ENCODE measurements at regions not wholly inside any gene's neighbourhood (a gene's known extent, or its start where the extent isn't known, plus 50 kb on each side); places are given as distances from the start of the nearest gene placed in this dataset.
A peak's percentile ranks its signal among the peaks of the same experiment; 100 is the strongest.

DNA sequence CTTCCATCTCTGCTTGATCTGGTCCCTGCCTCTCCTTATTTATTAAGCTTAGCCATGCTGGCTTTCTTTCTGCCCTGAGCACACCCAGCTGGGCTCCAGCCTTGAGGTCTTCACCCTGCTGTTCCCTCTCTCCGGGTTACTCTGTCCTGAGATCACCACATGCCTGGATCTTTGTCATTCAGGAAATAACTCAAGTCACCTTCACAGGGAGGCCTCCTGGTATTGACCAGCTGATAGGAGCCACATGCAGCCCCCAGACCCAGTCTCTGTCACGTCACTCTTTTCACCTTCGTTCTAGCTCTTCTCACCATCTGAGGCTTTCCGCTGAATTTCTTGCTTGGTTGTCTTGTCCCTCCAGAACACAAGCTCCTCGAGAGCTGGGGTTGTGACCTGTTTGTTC lies 114.4 kb downstream of the TSN start:
- H3K27me3 ChIP-seq (ENCODE audit: control insufficient read depth in 3 of 3, insufficient read depth in 3 of 3, low read depth in 1 of 3, low read length in 3 of 3): peaks cover 0 to 4% (median 0%) of the 10 kb centered on the region in 3 experiments
- no peak overlapping the region for H2AK5ac ChIP-seq (ENCODE audit: low read depth, low read length)
- no peak overlapping the region for H4K91ac ChIP-seq (ENCODE audit: low read depth, low read length, poor library complexity)
- no peak for DNase-seq (ENCODE audit: low spot score)
- H3K79me1 ChIP-seq (ENCODE audit: low read depth, low read length): no peaks in the 10 kb centered on the region
- H2BK120ac ChIP-seq (ENCODE audit: low read depth, low read length): no peak overlapping the region
- no CpG with 5 or more reads among the region's 5 CpGs for WGBS, 2 donors (ENCODE audit: extremely low coverage in 2 of 2, insufficient read length in 2 of 2, insufficient replicate concordance in 1 of 2)
- H3K14ac ChIP-seq (ENCODE audit: low read length): no peak overlapping the region
- peaks cover 8 to 18% of the 10 kb centered on the region in 2 donors for H3K4me1 ChIP-seq (ENCODE audit: control insufficient read depth in 2 of 2, insufficient read depth in 1 of 2, low read depth in 1 of 2, low read length in 2 of 2)
- no peak overlapping the region for H3K27ac ChIP-seq (replicated peaks; ENCODE audit: low read length)
- no peak overlapping the region for H2BK12ac ChIP-seq (ENCODE audit: low read length)
- no peak overlapping the region for H3K4me2 ChIP-seq (ENCODE audit: insufficient read depth, low read length, poor library complexity, severe bottlenecking)
- no peak overlapping the region for H3K4me3 ChIP-seq (ENCODE audit: low read length in 2 of 2)
- no peak overlapping the region for H2BK5ac ChIP-seq (ENCODE audit: low read length)
- no peak overlapping the region for H2AFZ ChIP-seq (ENCODE audit: low read length)
- no peak overlapping the region for H2BK15ac ChIP-seq (ENCODE audit: low read length)
- no peaks in the 10 kb centered on the region for H3K36me3 ChIP-seq (replicated peaks in 1 of 2; ENCODE audit: control insufficient read depth in 2 of 2, insufficient read depth in 2 of 2, low read length in 2 of 2)
- no peak overlapping the region for H3K18ac ChIP-seq (ENCODE audit: low read length)
- H3K9ac ChIP-seq (ENCODE audit: low read depth, low read length, poor library complexity): no peak overlapping the region
- no peak overlapping the region for H4K8ac ChIP-seq (ENCODE audit: low read depth, low read length)
- H3K9me3 ChIP-seq (replicated peaks in 1 of 2; ENCODE audit: control insufficient read depth in 2 of 2, insufficient read depth in 1 of 2, low read depth in 1 of 2, low read length in 2 of 2): no peaks in the 10 kb centered on the region
- H3K4ac ChIP-seq (ENCODE audit: low read length): no peak overlapping the region
- H3K23ac ChIP-seq (ENCODE audit: low read depth, low read length, poor library complexity): no peak overlapping the region

DNA sequence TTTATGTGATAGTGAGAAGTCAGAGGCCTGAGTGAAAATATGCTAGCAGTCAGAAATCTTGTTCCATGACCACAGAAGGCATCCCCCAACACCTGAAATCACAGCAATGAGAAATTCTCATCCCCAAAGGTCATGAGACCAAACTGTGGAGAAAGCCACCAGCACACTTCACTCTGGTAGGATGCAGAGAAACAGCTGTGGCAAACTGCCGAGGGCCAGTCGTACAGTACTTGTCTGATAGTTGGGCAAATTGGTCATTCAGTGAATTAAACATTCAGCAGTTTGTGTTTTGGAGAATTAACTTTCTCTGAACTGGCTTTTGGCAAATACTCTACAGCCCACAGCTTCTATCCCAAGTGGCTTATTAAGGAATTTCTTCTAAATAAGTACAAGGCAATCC lies 117.2 kb downstream of the TSN start:
- H2BK15ac ChIP-seq (ENCODE audit: low read length): no peak overlapping the region
- no peak overlapping the region for H2BK12ac ChIP-seq (ENCODE audit: low read length)
- H2AFZ ChIP-seq (ENCODE audit: low read length): no peak overlapping the region
- no peak overlapping the region for H3K4ac ChIP-seq (ENCODE audit: low read length)
- no peaks in the 10 kb centered on the region for H3K79me1 ChIP-seq (ENCODE audit: low read depth, low read length)
- no peak for DNase-seq (ENCODE audit: low spot score)
- H3K18ac ChIP-seq (ENCODE audit: low read length): no peak overlapping the region
- H3K4me3 ChIP-seq (ENCODE audit: low read length in 2 of 2): no peak overlapping the region
- no peaks in the 10 kb centered on the region for H3K9me3 ChIP-seq (replicated peaks in 1 of 2; ENCODE audit: control insufficient read depth in 2 of 2, insufficient read depth in 1 of 2, low read depth in 1 of 2, low read length in 2 of 2)
- no peak overlapping the region for H2BK120ac ChIP-seq (ENCODE audit: low read depth, low read length)
- H3K9ac ChIP-seq (ENCODE audit: low read depth, low read length, poor library complexity): no peak overlapping the region
- H3K27me3 ChIP-seq (ENCODE audit: control insufficient read depth in 3 of 3, insufficient read depth in 3 of 3, low read depth in 1 of 3, low read length in 3 of 3): no peaks in the 10 kb centered on the region
- no CpG with 5 or more reads among the region's 2 CpGs for WGBS, 2 donors (ENCODE audit: extremely low coverage in 2 of 2, insufficient read length in 2 of 2, insufficient replicate concordance in 1 of 2)
- no peak overlapping the region for H3K4me2 ChIP-seq (ENCODE audit: insufficient read depth, low read length, poor library complexity, severe bottlenecking)
- H3K27ac ChIP-seq (replicated peaks; ENCODE audit: low read length): no peak overlapping the region
- H4K91ac ChIP-seq (ENCODE audit: low read depth, low read length, poor library complexity): no peak overlapping the region
- H2BK5ac ChIP-seq (ENCODE audit: low read length): no peak overlapping the region
- H4K8ac ChIP-seq (ENCODE audit: low read depth, low read length): no peak overlapping the region
- H2AK5ac ChIP-seq (ENCODE audit: low read depth, low read length): no peak overlapping the region
- no peaks in the 10 kb centered on the region for H3K36me3 ChIP-seq (replicated peaks in 1 of 2; ENCODE audit: control insufficient read depth in 2 of 2, insufficient read depth in 2 of 2, low read length in 2 of 2)
- no peak overlapping the region for H3K14ac ChIP-seq (ENCODE audit: low read length)
- H3K4me1 ChIP-seq (ENCODE audit: control insufficient read depth in 2 of 2, insufficient read depth in 1 of 2, low read depth in 1 of 2, low read length in 2 of 2): peaks cover 8 to 18% of the 10 kb centered on the region in 2 donors
- H3K23ac ChIP-seq (ENCODE audit: low read depth, low read length, poor library complexity): no peak overlapping the region

DNA sequence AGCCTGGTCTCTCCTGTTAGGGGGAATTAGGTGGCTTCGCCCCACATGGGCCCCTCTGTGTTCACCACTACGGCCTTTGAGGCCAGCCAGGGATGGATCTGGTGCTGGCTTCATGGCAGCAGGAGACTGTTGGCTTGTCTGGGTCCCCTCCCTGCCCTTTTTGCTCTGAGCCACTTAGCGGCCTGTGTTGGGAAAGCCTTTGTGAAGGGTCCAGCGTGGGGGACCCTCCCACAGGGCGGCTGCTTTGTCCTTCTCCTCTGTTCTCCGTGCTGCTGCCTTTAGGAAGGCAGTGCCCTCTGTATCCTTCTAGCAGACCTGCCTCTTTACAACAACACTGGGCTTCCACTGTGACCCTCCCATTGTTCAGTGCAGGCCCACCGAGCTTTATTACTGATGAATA lies 118.4 kb downstream of the TSN start:
- H3K4me3 ChIP-seq (ENCODE audit: low read length in 2 of 2): no peak overlapping the region
- H3K9me3 ChIP-seq (replicated peaks in 1 of 2; ENCODE audit: control insufficient read depth in 2 of 2, insufficient read depth in 1 of 2, low read depth in 1 of 2, low read length in 2 of 2): no peaks in the 10 kb centered on the region
- H3K18ac ChIP-seq (ENCODE audit: low read length): peak overlapping the region; percentile 68
- H2AFZ ChIP-seq (ENCODE audit: low read length): peak overlapping the region; percentile 71
- no peak overlapping the region for H2BK120ac ChIP-seq (ENCODE audit: low read depth, low read length)
- DNase-seq (ENCODE audit: low spot score): peak; percentile 62
- WGBS, 2 donors (ENCODE audit: extremely low coverage in 2 of 2, insufficient read length in 2 of 2, insufficient replicate concordance in 1 of 2): no CpG with 5 or more reads among the region's 7 CpGs
- H3K4me1 ChIP-seq (ENCODE audit: control insufficient read depth in 2 of 2, insufficient read depth in 1 of 2, low read depth in 1 of 2, low read length in 2 of 2): peaks cover 8 to 17% of the 10 kb centered on the region in 2 donors
- H3K27me3 ChIP-seq (ENCODE audit: control insufficient read depth in 3 of 3, insufficient read depth in 3 of 3, low read depth in 1 of 3, low read length in 3 of 3): no peaks in the 10 kb centered on the region
- no peak overlapping the region for H4K91ac ChIP-seq (ENCODE audit: low read depth, low read length, poor library complexity)
- no peak overlapping the region for H2AK5ac ChIP-seq (ENCODE audit: low read depth, low read length)
- H2BK12ac ChIP-seq (ENCODE audit: low read length): no peak overlapping the region
- H3K9ac ChIP-seq (ENCODE audit: low read depth, low read length, poor library complexity): no peak overlapping the region
- no peak overlapping the region for H3K14ac ChIP-seq (ENCODE audit: low read length)
- no peak overlapping the region for H2BK15ac ChIP-seq (ENCODE audit: low read length)
- peak overlapping the region; percentile 40 for H3K4me2 ChIP-seq (ENCODE audit: insufficient read depth, low read length, poor library complexity, severe bottlenecking)
- H2BK5ac ChIP-seq (ENCODE audit: low read length): peak overlapping the region; percentile 40
- no peak overlapping the region for H3K23ac ChIP-seq (ENCODE audit: low read depth, low read length, poor library complexity)
- H3K4ac ChIP-seq (ENCODE audit: low read length): no peak overlapping the region
- H3K36me3 ChIP-seq (replicated peaks in 1 of 2; ENCODE audit: control insufficient read depth in 2 of 2, insufficient read depth in 2 of 2, low read length in 2 of 2): no peaks in the 10 kb centered on the region
- H3K27ac ChIP-seq (replicated peaks; ENCODE audit: low read length): peak overlapping the region; percentile 38
- no peaks in the 10 kb centered on the region for H3K79me1 ChIP-seq (ENCODE audit: low read depth, low read length)
- H4K8ac ChIP-seq (ENCODE audit: low read depth, low read length): no peak overlapping the region

DNA sequence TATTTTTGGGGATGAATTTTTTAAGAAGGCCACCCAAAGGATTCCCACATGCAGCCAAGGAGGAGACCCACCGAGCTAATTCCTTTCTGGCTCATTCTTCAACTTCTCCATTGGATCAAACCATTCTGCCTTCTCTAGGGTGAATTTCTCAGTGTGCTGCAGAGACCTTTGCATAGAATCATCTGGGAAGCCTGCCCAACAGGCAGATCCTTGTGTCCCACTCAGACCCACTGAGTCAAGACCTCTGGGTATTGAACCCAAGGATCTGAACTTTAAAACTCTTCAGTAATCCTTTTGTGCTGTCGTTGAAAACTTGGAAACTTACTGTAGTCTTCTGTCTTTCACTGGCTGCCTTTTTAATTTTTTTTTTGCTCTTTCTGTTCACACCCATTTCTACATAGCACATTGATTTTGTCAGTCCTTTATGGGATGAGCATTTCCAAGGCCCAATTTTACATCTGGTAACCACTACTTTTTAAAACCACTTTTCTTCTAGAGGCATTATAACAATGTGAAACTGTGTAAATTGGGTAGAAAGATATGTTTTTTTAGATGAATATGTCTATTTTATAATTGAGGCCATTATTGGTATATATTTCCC lies 120.2 kb downstream of the TSN start:
- DNase-seq (ENCODE audit: low spot score): no peak
- Histone ChIP-seq H2BK5ac (ENCODE audit: low read length) (no peak overlapping the region), H2AK5ac (ENCODE audit: low read depth, low read length) (no peak overlapping the region), H3K79me1 (ENCODE audit: low read depth, low read length) (no peaks in the 10 kb centered on the region), H4K91ac (ENCODE audit: low read depth, low read length, poor library complexity) (no peak overlapping the region), H3K4me2 (ENCODE audit: insufficient read depth, low read length, poor library complexity, severe bottlenecking) (no peak overlapping the region), H3K36me3 (replicated peaks in 1 of 2; ENCODE audit: control insufficient read depth in 2 of 2, insufficient read depth in 2 of 2, low read length in 2 of 2) (no peaks in the 10 kb centered on the region), H3K14ac (ENCODE audit: low read length) (no peak overlapping the region), H2BK12ac (ENCODE audit: low read length) (no peak overlapping the region), H2BK15ac (ENCODE audit: low read length) (no peak overlapping the region), H3K9me3 (replicated peaks in 1 of 2; ENCODE audit: control insufficient read depth in 2 of 2, insufficient read depth in 1 of 2, low read depth in 1 of 2, low read length in 2 of 2) (no peaks in the 10 kb centered on the region), H3K4ac (ENCODE audit: low read length) (no peak overlapping the region), H2BK120ac (ENCODE audit: low read depth, low read length) (no peak overlapping the region), H3K9ac (ENCODE audit: low read depth, low read length, poor library complexity) (no peak overlapping the region), H3K27ac (replicated peaks; ENCODE audit: low read length) (no peak overlapping the region), H3K4me1 (ENCODE audit: control insufficient read depth in 2 of 2, insufficient read depth in 1 of 2, low read depth in 1 of 2, low read length in 2 of 2) (peaks cover 8 to 12% of the 10 kb centered on the region in 2 donors), H3K23ac (ENCODE audit: low read depth, low read length, poor library complexity) (no peak overlapping the region), H4K8ac (ENCODE audit: low read depth, low read length) (no peak overlapping the region), H3K4me3 (ENCODE audit: low read length in 2 of 2) (no peak overlapping the region), H3K18ac (ENCODE audit: low read length) (no peak overlapping the region), H2AFZ (ENCODE audit: low read length) (no peak overlapping the region), H3K27me3 (ENCODE audit: control insufficient read depth in 3 of 3, insufficient read depth in 3 of 3, low read depth in 1 of 3, low read length in 3 of 3) (no peaks in the 10 kb centered on the region)
- WGBS, 2 donors (ENCODE audit: extremely low coverage in 2 of 2, insufficient read length in 2 of 2, insufficient replicate concordance in 1 of 2): no CpG with 5 or more reads among the region's 2 CpGs

Data from neuronal stem cell (in vitro differentiated cells).